Esophagus muscularis mucosa (tissue), 3 donors: ENCODE measurements at regions not wholly inside any gene's neighbourhood (a gene's known extent, or its start where the extent isn't known, plus 50 kb on each side); places are given as distances from the start of the nearest gene placed in this dataset.

Experiments used
- CTCF ChIP-seq, 3 experiments: fragments of 200-600 bp in 2 of 3; fragments of 450-650 bp in 1 of 3; sonication (generic) in 2 of 3; IDR thresholded peaks; one replicate each; pipeline ENCODE4 v1.5.1; 2017 to 2019; ENCODE audit warnings: antibody characterized with exemption in 3 of 3, mild to moderate bottlenecking in 2 of 3, moderate library complexity in 1 of 3
- POLR2A ChIP-seq: fragments of 450-650 bp; IDR thresholded peaks from one replicate; pipeline ENCODE4 v1.6.1; 2017; ENCODE audit warnings: antibody characterized with exemption, moderate library complexity, mild to moderate bottlenecking, low read depth

DNA sequence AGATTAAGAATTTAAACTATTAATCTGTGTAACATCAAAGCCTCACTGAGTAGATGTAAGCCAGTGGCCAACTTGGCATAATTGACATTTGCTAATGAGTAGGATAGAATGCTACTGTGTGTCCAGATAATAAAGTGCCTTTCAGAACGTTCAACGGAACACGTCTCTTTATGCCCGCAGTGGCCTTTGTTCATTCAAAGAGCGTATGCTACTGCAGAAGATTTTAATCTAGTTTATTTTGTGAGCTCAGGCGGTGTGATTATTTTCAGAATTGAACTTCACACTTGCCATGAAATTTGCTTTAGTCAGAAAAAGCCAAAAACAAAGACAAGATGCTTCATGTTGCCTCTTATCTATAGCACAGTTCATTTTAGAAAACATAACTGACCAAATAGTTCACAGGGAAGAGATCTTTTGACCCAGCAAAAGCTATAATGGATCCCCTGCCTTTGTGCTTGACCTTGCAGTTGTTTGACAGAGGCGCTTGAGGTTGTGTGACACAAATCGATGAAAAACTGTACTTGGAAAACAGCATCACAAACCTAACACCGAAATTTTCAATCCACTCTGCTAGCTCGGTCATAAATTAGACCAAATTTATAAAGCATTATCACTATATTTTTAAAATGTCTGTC lies 530.9 kb upstream of the TYRP1 start:
- no peak for TF ChIP-seq CTCF (IDR thresholded peaks at IDR 0.05)
- TF ChIP-seq POLR2A: no peak
